DOHH2 (cell line): ENCODE measurements at regions not wholly inside any gene's neighbourhood (a gene's known extent, or its start where the extent isn't known, plus 50 kb on each side); places are given as distances from the start of the nearest gene placed in this dataset.

Experiments used
- CTCF ChIP-seq: fragments of 200-600 bp; sonication (generic); IDR thresholded peaks from one replicate; pipeline ENCODE4 v1.5.1; 2014; ENCODE audit warnings: antibody characterized with exemption, mild to moderate bottlenecking, low read depth, low read length; ENCODE audit not compliant: poor library complexity, severe bottlenecking
- EZH2phosphoT487 ChIP-seq: fragments of 200-600 bp; sonication (generic); IDR thresholded peaks from 2 replicates; pipeline ENCODE4 v1.6.1; 2017; ENCODE audit warnings: borderline replicate concordance, mild to moderate bottlenecking, antibody characterized with exemption, low read length, moderate library complexity, mixed read lengths

GRCh38 chr19:5282901-5283300 is 57.7 kb downstream of the PTPRS start:
- TF ChIP-seq CTCF (no peak), EZH2phosphoT487 (no peak)
